Posterior vena cava (tissue), 2 donors: ENCODE measurements at regions not wholly inside any gene's neighbourhood (a gene's known extent, or its start where the extent isn't known, plus 50 kb on each side); places are given as distances from the start of the nearest gene placed in this dataset.

Experiments used
- DNase-seq: peaks from one replicate; pipeline ENCODE4 v3.0.0-alpha.2; 2020; ENCODE audit warnings: low spot score
- intact Hi-C, 2 donors: fragments of 100-400 bp; cut with DNase I; formaldehyde crosslinking; loops; one replicate each; pipeline versions ENCODE4 v1.14.1 to v1.14.2; 2022 to 2023
- donor health status: DM: yes; HTN: yes; CAD: no.
- donor health status: DM: yes; HTN: yes; CAD: no.

- intact Hi-C loops, result no loop called here
- DNase-seq, result no peak
Observed at GRCh38 chr18:7394050-7394659, 163.3 kb downstream of the LRRC30 start.

- intact Hi-C loops, result no loop called here
- no peak for DNase-seq
Observed at GRCh38 chr18:7395566-7395965, 164.7 kb downstream of the LRRC30 start.

- no peak for DNase-seq
- intact Hi-C loops, result no loop called here
Observed at GRCh38 chr18:7413906-7414305, 153.2 kb upstream of the PTPRM start.

GRCh38 chr18:7414459-7414858 is 152.7 kb upstream of the PTPRM start:
- DNase-seq, result no peak
- intact Hi-C loops, result no loop called here

- peak; percentile 85 for DNase-seq
- intact Hi-C loops, result no loop called here
Observed at GRCh38 chr18:7415081-7415894, 151.8 kb upstream of the PTPRM start.

- intact Hi-C loops, result no loop called here
- DNase-seq, result no peak
Observed at GRCh38 chr18:7417727-7418126, 149.4 kb upstream of the PTPRM start.

GRCh38 chr18:7429831-7430230 is 137.3 kb upstream of the PTPRM start:
- DNase-seq, result no peak
- intact Hi-C loops, result no loop called here

- no peak for DNase-seq
- intact Hi-C loops, result no loop called here
Observed at GRCh38 chr18:7436166-7436565, 130.9 kb upstream of the PTPRM start.

GRCh38 chr18:7437870-7438269 is 129.2 kb upstream of the PTPRM start:
- DNase-seq, result no peak
- intact Hi-C loops, result no loop called here

- intact Hi-C loops, result no loop called here
- no peak for DNase-seq
Observed at GRCh38 chr18:7438646-7439045, 128.5 kb upstream of the PTPRM start.

GRCh38 chr18:7447318-7448028 is 119.6 kb upstream of the PTPRM start:
- no peak for DNase-seq
- intact Hi-C loops, result no loop called here

GRCh38 chr18:7452331-7452730 is 114.8 kb upstream of the PTPRM start:
- intact Hi-C loops, result no loop called here
- DNase-seq, result no peak

GRCh38 chr18:7454429-7454828 is 112.7 kb upstream of the PTPRM start:
- DNase-seq, result no peak
- intact Hi-C loops, result no loop called here

- intact Hi-C loops, result no loop called here
- DNase-seq, result no peak
Observed at GRCh38 chr18:7456376-7456775, 110.7 kb upstream of the PTPRM start.

- no peak for DNase-seq
- intact Hi-C loops, result no loop called here
Observed at GRCh38 chr18:7457262-7457661, 109.9 kb upstream of the PTPRM start.

- DNase-seq, result no peak
- intact Hi-C loops, result no loop called here
Observed at GRCh38 chr18:7458884-7459283, 108.2 kb upstream of the PTPRM start.

GRCh38 chr18:7459851-7460770 is 107.0 kb upstream of the PTPRM start:
- no peak for DNase-seq
- intact Hi-C loops, result no loop called here

- DNase-seq, result no peak
- intact Hi-C loops, result no loop called here
Observed at GRCh38 chr18:7464245-7464966, 102.7 kb upstream of the PTPRM start.

- intact Hi-C loops, result no loop called here
- DNase-seq, result no peak
Observed at GRCh38 chr18:7466190-7466589, 100.9 kb upstream of the PTPRM start.
